ENCODE measurements at regions not wholly inside any gene's neighbourhood (a gene's known extent, or its start where the extent isn't known, plus 50 kb on each side); places are given as distances from the start of the nearest gene placed in this dataset.

- no peak for TF ChIP-seq CTCF (IDR thresholded peaks at IDR 0.05)
- TF ChIP-seq POLR2A (IDR thresholded peaks at IDR 0.05): no peak
Observed at GRCh38 chr10:2037246-2037645, 299.9 kb upstream of the ADARB2 start.

All from right lobe of liver (tissue), 4 donors.